GM12865 (cell line): ENCODE measurements at regions not wholly inside any gene's neighbourhood (a gene's known extent, or its start where the extent isn't known, plus 50 kb on each side); places are given as distances from the start of the nearest gene placed in this dataset.
"Not testable (repeated sequence)": the region's sequence is repeated elsewhere in the genome, so short reads cannot be mapped to it uniquely, and the experiment has no call there.

ENCODE experiments used
- DNase-seq: peaks from one replicate; pipeline ENCODE4 v3.0.0; 2010; ENCODE audit warnings: low read depth
- H3K4me3 ChIP-seq: 2 replicates; pipeline ENCODE4 v1.5.1; 2011; ENCODE audit warnings: mild to moderate bottlenecking, low read depth, low read length, control low read depth
- TF ChIP-seq, protein P1 (sequence below): IDR thresholded peaks from 2 replicates; pipeline ENCODE4 v1.5.1; 2011; ENCODE audit warnings: low read length, control low read depth, low read depth, inconsistent platforms; ENCODE audit not compliant: insufficient read depth; ENCODE audit errors: missing control alignments

DNA sequence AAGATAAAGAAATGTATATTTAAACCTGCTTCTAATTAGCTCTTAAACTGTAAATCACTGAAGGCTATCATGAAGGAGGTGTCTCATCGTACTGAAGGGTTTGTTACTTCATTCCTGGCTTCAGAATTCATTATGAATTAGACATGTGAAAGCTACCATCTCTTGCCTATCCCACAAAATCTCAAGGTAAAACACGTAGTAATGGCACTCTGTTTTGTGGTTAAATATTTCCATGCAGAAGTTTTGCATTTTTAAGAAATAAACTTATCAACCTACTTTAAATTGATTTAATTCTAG, 490.7 kb upstream of the NUDT12 start:
- H3K4me3 ChIP-seq: no peak overlapping the region
- no peak for DNase-seq
- TF ChIP-seq, protein P1, sequence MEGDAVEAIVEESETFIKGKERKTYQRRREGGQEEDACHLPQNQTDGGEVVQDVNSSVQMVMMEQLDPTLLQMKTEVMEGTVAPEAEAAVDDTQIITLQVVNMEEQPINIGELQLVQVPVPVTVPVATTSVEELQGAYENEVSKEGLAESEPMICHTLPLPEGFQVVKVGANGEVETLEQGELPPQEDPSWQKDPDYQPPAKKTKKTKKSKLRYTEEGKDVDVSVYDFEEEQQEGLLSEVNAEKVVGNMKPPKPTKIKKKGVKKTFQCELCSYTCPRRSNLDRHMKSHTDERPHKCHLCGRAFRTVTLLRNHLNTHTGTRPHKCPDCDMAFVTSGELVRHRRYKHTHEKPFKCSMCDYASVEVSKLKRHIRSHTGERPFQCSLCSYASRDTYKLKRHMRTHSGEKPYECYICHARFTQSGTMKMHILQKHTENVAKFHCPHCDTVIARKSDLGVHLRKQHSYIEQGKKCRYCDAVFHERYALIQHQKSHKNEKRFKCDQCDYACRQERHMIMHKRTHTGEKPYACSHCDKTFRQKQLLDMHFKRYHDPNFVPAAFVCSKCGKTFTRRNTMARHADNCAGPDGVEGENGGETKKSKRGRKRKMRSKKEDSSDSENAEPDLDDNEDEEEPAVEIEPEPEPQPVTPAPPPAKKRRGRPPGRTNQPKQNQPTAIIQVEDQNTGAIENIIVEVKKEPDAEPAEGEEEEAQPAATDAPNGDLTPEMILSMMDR: no peak

DNA sequence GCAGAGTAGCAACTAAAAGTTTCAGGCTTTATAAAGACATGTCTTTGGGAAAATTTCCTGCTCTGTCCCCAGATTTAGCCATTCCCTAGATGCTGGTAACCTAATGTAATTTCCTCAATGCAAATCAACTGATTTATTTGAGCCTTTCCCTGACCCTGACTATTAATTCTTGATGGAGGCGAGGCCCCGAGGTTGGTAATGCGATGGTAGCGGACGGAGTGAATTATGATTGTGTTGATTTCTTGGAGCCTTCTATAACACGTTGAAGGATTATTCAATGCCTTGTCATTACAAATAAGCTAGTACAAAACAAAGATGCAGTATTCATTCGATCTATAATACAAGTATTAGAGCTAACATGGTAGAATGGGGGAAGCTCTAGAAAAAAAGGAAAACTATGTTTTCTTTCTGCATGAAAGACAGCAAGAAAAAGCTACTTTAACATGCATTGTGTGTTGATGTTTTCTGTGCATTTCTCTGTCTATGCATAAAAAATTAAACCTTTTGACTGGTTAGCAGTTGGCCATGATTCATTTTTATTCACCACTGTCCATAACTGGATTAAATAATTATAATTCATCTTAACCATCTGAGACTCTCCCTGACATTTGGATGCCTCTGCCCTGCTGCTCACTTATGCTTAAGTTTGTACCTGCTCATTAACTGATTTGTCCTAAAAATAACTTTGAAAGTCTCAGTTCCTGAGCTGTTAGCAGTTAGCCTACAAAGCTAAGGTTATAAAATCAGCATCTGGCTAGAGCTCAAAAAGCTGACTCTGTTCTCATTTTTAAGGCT, 490.2 kb upstream of the NUDT12 start:
- TF ChIP-seq, protein P1: no peak
- H3K4me3 ChIP-seq: no peak overlapping the region
- DNase-seq: no peak

DNA sequence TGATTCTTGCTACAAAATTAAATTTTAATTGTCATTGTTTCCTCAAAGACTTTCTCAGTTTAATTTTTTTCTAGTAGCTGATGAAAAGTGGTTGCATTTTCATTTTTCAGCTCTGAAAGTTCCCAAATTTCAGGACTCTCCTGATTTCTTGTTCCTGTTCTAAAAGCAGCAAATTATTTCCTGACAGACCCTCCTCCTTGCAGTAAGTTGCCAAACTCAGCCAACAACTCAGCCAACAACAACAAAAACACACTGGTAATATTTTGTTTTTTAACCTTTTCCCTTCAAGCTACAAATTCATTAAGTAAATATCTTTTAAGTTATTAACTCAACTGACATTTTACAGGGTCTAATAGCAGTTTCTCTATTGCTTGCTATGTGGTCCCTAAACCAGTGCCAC, 487.8 kb upstream of the NUDT12 start:
- no peak for DNase-seq
- H3K4me3 ChIP-seq: no peak overlapping the region
- TF ChIP-seq, protein P1: no peak

DNA sequence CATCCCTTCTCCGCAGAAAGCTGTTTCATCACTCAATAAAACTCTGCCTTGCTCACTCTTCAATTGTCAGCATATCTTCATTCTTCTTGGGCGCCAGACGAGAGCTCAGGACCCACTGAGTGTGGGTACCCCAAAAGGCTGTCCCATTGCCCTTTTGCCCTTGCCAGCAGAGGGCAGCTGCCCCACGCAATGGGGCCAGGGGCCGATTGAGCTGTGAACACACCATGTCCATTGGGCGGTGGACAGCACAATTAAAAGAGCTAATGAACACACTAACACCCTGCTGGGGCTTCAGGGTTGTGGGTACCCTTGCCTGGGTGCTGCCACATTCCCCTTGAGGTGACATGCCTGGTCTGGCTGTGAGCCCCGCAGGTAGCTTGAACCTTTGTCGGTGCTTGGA, 487.2 kb upstream of the NUDT12 start:
- H3K4me3 ChIP-seq: no peak overlapping the region
- DNase-seq: no peak
- TF ChIP-seq, protein P1: no peak

DNA sequence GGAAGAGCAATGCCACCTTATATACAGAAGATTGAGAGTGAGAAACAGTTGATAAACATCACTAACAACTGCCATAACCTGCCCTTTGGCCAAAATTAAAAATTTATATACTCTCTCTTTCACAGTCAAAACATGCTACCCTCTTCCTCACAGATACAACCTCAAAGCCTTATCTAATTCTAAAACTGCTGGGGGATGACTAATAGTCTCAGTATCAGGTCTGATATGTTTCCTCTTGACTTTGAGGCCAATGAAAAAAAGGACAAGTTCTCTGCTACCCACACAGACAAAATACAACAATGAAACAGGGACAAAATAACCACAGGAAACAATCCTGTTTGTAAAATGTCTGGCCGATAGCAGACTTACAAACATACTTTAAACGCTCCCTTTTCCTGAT, 485.6 kb upstream of the NUDT12 start:
- DNase-seq: no peak
- TF ChIP-seq, protein P1: no peak

DNA sequence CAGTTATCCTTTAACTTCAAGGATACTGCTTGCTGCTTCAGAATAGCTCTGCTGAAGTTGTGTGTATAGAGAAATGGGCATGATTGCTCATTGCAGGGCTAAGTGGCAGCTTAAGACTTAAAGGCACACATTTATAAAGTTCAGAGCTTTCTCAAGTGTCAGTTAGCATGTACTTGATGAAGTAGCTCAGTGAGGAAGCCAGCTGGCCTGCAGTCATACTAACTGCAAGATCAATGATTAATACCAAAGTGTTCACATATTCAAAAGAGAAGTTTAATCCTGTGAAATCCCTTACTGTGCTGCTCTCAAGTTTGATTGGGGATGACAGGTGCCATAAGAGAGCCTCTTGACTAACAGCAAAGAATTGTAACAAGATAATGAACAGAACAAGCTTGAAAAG, 483.4 kb upstream of the NUDT12 start:
- H3K4me3 ChIP-seq: no peak overlapping the region
- TF ChIP-seq, protein P1: no peak
- no peak for DNase-seq

More for the DNA sequence above, 485.6 kb upstream of the NUDT12 start:
- H3K4me3 ChIP-seq: no peak overlapping the region

DNA sequence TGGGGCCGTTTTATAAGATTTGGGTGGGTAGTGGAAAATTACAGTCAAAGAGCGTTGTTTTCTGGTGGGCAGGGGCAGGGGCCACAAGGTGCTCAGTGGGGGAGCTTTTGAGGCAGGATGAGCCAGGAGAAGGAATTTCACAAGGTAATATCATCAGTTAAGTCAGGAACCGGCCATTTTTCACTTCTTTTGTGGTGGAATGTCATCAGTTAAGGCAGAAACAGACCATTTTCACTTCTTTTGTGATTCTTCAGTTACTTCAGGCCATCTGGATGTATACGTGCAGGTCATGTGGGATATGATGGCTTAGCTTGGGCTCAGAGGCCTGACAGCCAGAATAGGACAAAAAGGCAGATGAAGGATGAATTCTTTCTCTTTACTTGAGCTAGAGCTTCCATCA, 477.3 kb upstream of the NUDT12 start:
- H3K4me3 ChIP-seq, DNase-seq: not testable (repeated sequence)

DNA sequence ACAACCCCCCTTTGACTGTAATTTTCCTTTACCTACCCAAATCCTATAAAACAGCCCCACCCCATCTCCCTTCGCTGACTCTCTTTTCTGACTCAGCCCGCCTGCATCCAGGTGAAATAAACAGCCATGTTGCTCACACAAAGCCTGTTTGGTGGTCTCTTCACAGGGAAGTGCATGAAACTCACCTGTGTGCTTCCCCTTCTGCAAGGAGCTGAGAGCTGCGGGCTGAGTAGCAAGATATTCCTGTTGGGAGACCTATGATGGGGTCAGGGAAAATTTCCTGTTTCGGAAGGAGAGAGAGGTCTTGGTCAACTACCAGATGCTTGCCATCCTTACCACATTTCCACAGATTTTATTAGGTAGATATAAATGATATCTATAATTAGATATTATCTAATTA, 474.5 kb upstream of the NUDT12 start:
- H3K4me3 ChIP-seq, DNase-seq: not testable (repeated sequence)

DNA sequence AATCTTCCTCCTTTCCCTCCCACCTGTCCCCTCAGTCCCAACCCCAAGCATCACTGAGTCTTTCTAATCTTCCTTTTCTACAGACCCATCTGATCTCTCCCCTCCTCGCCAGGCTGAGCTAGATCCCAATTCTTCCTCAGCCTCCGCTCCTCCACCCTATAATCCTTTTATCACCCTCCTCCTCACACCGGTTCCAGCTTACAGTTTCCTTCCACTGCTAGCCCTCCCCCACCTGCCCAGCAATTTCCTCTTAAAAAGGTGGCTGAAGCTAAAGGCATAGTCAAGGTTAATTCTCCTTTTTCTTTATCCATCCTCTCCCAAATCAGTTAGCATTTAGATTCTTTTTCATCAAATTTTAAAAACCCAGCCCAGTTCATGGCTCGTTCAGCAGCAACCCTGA, 470.6 kb upstream of the NUDT12 start:
- DNase-seq, H3K4me3 ChIP-seq: not testable (repeated sequence)
